Esophagus muscularis mucosa (tissue), 3 donors: ENCODE measurements at regions not wholly inside any gene's neighbourhood (a gene's known extent, or its start where the extent isn't known, plus 50 kb on each side); places are given as distances from the start of the nearest gene placed in this dataset.

Experiments
- CTCF ChIP-seq, 3 experiments: fragments of 200-600 bp in 2 of 3; fragments of 450-650 bp in 1 of 3; sonication (generic) in 2 of 3; IDR thresholded peaks; one replicate each; pipeline ENCODE4 v1.5.1; 2017 to 2019; ENCODE audit warnings: antibody characterized with exemption in 3 of 3, mild to moderate bottlenecking in 2 of 3, moderate library complexity in 1 of 3
- POLR2A ChIP-seq: fragments of 450-650 bp; IDR thresholded peaks from one replicate; pipeline ENCODE4 v1.6.1; 2017; ENCODE audit warnings: antibody characterized with exemption, moderate library complexity, mild to moderate bottlenecking, low read depth
- POLR2AphosphoS5 ChIP-seq, 2 donors: sonication (generic); formaldehyde crosslinking; IDR thresholded peaks; one replicate each; pipeline ENCODE4 v1.6.1; 2017; ENCODE audit warnings: antibody characterized with exemption in 2 of 2

- TF ChIP-seq CTCF (IDR thresholded peaks at IDR 0.05) (no peak), POLR2AphosphoS5 (IDR thresholded peaks at IDR 0.05) (no peak), POLR2A (no peak)
Measured at GRCh38 chr6:6716998-6717763, 128.7 kb downstream of the LY86 start.
